ENCODE measurements at regions not wholly inside any gene's neighbourhood (a gene's known extent, or its start where the extent isn't known, plus 50 kb on each side); places are given as distances from the start of the nearest gene placed in this dataset.

DNA sequence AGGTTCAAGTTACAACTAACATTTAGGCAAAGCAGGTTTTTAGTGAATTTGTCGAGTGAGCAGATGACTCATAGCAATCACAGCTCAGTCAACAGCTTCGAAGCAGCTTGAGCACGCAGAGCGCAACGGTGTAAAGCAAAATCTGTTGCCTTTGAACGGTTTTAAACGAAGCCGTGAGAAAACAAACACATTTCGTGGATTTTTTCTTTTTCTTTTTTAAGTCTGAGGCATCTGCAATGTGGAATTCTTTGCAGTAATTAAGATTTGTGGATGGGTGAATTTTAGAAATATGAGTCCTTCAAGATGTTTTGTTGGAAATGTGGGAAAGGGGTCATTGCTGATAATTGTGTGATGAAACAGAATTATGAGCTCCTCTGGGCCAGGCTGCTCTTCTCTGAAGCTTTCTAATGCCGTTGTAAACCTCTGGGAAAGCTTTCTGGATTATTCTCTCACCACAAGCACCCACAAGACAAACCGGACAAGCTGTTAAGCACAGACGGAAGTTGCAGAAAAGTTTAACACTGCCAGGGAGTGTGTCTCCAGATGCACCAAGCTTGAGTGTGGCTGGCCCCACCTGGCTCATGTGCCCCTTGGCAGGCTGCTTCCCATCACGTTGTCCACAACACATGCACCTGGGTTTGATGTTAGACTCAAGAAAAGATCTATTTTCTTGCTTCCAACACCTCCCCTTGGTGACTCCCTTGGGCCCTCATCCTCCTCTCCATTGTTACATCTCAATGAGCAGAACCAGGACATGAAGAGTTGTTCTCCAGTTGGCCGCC is 224.7 kb downstream of the ACKR3 start:
- TF ChIP-seq, protein P1, sequence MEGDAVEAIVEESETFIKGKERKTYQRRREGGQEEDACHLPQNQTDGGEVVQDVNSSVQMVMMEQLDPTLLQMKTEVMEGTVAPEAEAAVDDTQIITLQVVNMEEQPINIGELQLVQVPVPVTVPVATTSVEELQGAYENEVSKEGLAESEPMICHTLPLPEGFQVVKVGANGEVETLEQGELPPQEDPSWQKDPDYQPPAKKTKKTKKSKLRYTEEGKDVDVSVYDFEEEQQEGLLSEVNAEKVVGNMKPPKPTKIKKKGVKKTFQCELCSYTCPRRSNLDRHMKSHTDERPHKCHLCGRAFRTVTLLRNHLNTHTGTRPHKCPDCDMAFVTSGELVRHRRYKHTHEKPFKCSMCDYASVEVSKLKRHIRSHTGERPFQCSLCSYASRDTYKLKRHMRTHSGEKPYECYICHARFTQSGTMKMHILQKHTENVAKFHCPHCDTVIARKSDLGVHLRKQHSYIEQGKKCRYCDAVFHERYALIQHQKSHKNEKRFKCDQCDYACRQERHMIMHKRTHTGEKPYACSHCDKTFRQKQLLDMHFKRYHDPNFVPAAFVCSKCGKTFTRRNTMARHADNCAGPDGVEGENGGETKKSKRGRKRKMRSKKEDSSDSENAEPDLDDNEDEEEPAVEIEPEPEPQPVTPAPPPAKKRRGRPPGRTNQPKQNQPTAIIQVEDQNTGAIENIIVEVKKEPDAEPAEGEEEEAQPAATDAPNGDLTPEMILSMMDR (conservative IDR thresholded peaks at IDR 0.05), result no peak
- H3K27ac ChIP-seq, result no peak overlapping the region

DNA sequence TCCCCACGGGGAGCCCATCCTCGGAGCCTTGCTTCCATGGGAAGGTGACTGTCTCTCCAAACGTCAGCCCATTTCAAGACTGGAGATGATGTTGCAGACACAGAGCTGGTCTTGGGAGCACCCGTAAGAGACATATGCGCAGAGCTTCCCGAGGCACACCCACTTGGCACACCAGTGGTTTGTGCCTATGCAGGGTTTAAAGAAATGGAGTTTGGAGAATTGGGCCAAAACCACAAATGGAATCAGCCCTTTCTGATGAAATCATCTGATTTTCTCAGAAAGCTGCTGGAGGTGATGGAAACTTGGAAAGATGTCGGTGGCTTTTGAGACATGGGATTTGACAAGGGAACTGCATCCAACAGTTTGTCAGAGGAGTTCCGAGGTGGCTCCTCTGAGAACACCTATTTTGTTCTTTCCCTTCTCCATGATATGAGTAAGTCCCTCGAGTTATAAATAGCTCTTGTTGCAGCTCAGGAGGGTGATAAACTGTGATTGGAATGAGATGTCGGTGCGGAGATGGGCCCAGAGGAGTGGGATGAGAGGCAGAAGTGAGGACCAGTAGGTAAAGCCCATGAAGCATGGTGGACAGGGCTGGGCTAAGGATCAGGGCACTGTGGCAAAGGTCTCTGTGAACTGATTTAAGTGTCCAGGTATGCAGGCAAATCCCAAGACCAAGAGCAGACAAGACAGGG is 225.7 kb downstream of the ACKR3 start:
- no peak overlapping the region for H3K27ac ChIP-seq
- TF ChIP-seq, protein P1 (conservative IDR thresholded peaks at IDR 0.05), result no peak

GRCh38 chr2:236795861-236796219 is 226.2 kb downstream of the ACKR3 start:
- TF ChIP-seq, protein P1 (conservative IDR thresholded peaks at IDR 0.05), result no peak
- H3K27ac ChIP-seq, result no peak overlapping the region

- TF ChIP-seq, protein P1 (conservative IDR thresholded peaks at IDR 0.05), result no peak
- no peak overlapping the region for H3K27ac ChIP-seq
These were observed 226.6 kb downstream of the ACKR3 start for GRCh38 chr2:236796236-236796635.

GRCh38 chr2:236797411-236797810 is 227.8 kb downstream of the ACKR3 start:
- TF ChIP-seq, protein P1 (conservative IDR thresholded peaks at IDR 0.05), result no peak
- H3K27ac ChIP-seq, result no peak overlapping the region

DNA sequence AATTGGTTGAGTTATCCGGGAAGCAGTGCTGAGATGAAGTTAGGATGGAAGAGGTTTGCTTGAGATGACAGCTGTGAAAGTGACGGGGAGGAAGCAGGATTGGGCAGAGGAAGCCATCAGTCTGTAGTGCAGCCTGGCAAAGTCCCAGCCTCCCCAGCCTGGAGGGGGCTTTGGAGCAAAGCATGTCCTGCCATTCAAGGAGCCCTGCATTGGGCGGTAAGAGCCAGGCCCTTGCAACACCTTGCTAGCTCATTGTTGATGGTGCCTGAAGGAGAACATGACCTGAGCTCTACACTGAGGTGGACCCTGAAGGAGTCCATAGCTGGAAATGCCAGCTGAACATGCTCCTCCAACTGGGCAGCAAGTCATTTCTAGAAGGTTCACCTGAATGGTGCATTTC is 228.9 kb downstream of the ACKR3 start:
- TF ChIP-seq, protein P1 (conservative IDR thresholded peaks at IDR 0.05), result no peak

DNA sequence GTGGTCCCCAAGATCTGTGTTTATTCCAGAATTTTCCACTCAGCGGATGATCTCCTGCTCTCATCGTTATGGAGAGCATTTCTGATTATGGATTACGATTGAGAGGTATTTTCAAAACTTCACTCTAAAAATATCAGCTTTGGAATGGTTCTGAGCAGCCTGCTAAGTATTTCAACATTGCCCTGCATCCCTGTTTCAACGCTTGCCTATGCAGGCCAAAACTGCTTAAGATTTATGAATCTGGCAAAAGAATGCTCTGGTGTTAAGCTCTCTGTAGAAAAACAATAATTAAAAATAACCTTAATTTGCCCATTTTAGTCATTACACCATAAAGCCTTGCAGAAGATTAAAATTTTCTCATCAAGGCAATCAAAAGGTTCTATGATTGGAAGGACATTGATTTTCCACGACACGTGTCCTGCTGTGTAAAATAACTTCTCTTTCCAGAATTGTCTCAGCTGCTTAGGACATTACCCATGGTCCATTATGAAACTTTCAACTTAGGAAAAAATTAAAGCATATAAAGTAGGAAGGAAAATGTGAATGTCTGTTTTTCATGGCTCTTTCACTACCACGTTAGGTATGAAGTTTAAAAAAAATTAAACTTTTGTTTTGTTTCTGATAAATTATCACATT is 229.9 kb downstream of the ACKR3 start:
- no peak overlapping the region for H3K27ac ChIP-seq
- TF ChIP-seq, protein P1 (conservative IDR thresholded peaks at IDR 0.05), result no peak

More for the DNA sequence above, 228.9 kb downstream of the ACKR3 start:
- H3K27ac ChIP-seq, result no peak overlapping the region

Measured in VCaP (cell line).